NCI-H2171 treated with DMSO at 0.1 percent for 48 hours (cell line): ENCODE measurements at regions not wholly inside any gene's neighbourhood (a gene's known extent, or its start where the extent isn't known, plus 50 kb on each side); places are given as distances from the start of the nearest gene placed in this dataset.
A peak's percentile ranks its signal among the peaks of the same experiment; 100 is the strongest.
"Not testable (repeated sequence)": the region's sequence is repeated elsewhere in the genome, so short reads cannot be mapped to it uniquely, and the experiment has no call there.

ENCODE experiments used
- DNase-seq: peaks from one replicate; lab custom pipeline; 2025; lab: John Stamatoyannopoulos, UW

DNA sequence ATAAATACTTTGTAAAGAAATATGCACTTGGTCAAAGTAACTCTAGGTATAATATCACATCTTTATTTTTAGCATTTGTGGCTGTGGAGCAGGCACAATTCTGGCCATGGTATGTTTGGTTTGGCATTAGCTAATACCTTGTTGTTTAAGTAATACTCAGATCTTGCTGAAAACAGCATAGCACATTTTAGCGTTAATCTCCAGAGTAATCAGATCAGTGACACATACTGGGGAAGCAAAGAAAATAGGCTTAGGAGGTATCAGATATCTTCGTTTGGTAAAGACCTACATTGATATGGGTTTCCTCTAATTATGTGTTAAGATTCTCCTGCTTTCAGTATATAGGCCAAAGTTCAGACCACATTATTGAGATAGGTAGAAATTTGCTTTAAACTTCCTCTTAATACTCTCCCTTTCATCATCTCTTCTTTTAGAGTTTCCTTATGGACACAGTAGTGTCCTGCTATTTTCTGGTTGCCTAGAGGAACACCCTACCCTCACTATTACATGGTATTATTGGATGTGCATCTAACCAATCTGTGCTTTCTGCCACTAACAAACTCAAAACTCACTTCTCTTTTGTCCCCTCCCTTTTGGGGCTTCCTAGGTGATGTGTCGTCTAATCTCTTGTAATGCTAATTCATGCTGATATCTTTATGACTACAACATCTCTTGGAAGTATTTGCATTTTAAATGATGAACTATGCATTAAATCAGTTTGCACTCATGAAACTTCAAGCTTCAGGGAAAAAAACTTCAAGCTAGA lies 437.3 kb upstream of the ADAMTSL1 start:
- no peak for DNase-seq

- peak; percentile 55 for DNase-seq
These were observed 436.0 kb upstream of the ADAMTSL1 start for GRCh38 chr9:18037981-18038380.

- DNase-seq = no peak
These were observed 433.6 kb upstream of the ADAMTSL1 start for GRCh38 chr9:18040327-18040726.

DNA sequence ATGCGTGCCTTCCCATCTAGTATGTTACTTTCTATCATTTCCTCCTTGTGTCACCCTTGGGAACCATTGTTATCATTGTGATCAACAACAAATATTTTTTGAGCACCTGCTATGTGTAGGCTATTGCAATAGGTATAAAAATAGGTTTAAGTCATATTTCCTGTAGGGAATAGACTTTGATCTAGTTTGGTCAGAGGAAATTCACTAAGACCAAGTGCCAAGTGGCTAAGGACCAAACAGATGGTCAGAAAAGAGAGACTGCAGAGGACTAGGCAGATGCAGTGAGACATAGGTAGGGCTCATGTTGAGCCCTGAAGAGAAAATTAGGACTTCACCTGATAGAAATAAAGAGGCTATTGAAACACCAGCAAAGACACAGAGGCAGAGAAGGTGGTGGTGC lies 430.0 kb upstream of the ADAMTSL1 start:
- no peak for DNase-seq

- DNase-seq = no peak
These were observed 428.6 kb upstream of the ADAMTSL1 start for GRCh38 chr9:18045326-18045725.

DNA sequence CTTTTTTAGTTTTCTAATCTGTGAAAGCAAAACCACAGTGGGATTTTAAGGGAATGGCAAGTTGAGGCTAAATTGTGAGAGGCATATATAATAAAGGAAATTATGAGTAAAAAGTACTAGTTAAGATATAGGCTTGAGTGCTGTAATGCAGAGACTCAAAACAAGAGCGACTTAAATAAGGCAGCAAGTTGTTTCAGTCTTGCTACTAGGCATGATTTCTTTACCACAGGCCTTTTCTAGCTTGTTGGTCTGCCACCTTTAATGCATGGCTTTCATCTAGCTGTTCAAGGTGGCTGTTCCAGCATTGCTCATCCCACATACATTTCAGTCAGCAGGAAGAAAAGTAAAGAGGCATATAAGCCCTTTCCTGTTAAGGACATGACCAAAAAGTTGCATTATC lies 427.9 kb upstream of the ADAMTSL1 start:
- DNase-seq = no peak

DNA sequence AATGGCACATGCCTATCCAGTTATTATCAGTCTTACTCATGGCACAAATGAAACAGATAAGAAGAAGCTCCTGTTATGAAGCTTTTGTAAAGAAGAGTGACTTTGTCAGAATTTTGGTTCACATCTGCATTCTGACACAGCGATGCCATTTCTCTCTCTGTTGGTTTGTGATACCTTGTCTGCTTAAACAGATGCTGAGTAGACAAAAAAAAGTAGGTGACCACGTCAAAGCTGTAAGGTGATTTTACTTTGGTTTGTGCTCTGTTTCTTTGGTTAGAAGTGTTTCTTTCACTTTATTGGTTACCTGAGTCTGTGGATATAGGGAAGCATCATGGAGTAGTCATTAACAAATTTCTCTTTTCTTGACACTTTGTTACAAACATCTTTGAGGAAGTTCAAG lies 422.3 kb upstream of the ADAMTSL1 start:
- DNase-seq = no peak

GRCh38 chr9:18052060-18052459 lies 421.9 kb upstream of the ADAMTSL1 start:
- DNase-seq = no peak

DNA sequence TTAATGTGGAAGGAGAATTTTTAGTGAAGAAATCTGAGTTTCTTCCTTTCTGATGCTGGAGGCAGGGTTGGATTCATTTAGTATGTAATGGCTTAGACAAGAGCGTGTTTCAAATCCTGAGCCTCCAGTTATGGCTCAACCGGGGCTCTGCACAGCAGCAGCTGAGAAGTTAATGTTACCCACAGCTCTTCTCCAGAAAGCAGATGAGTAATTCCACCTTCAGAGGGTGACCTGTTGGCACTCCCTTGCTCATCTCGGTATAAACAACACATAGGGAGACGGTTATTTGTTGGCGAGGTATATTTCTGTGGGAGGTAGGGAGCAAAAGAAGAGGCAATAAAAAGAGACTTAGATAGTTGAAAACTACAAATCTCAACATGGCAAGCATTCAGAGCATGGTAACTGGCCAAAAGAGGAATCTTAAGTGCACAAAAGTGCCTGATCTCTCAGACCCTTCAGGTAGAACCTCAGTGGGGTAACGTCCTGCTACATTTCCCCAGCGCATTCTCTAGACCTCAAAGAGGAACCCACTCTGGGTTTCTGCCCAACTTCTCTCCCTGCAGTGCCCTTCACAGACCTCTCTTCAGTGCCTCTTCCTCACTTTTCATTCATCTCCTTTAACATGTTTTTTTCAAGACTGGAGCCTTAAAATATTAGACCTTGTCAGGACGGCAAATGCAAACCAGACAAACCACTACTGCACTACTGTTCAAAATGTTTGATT lies 417.5 kb upstream of the ADAMTSL1 start:
- DNase-seq = no peak

DNA sequence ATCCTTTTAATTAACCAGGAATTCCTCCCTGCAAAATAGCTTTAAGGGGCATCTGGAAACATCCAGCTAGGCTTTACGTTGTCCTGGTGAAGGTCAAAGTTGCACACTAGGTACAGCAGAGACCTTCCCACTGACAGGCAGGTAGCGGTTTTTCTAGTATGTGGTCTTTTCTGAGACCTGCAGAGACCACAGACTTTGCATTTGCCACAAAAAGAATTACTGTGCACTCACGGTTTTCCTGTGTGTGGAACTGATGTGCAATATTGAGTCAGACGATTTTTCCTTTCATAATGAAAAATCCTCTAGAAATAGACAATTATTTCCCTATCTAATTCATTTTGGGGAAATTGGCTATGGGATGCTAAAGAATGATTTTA lies 417.0 kb upstream of the ADAMTSL1 start:
- no peak for DNase-seq

- DNase-seq = no peak
These were observed 415.1 kb upstream of the ADAMTSL1 start for GRCh38 chr9:18058564-18059442.

DNA sequence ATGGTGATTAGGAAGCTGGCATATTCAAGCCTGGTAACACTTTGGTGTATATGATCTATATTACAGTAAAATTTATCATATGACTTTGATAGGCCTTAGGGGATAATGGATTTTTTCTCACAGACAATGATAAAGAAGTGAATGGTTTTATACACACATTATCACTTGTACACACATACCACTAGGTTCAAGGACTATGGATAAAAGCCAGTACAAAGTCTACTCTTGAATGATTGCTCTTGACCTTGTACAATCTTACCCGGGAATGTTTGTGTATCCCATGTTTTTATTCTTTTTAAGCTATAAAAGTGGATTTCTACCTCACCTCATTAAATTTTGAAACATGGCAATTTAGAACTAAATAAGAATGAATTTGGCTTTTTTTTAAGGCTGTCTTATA lies 414.5 kb upstream of the ADAMTSL1 start:
- DNase-seq = no peak

DNA sequence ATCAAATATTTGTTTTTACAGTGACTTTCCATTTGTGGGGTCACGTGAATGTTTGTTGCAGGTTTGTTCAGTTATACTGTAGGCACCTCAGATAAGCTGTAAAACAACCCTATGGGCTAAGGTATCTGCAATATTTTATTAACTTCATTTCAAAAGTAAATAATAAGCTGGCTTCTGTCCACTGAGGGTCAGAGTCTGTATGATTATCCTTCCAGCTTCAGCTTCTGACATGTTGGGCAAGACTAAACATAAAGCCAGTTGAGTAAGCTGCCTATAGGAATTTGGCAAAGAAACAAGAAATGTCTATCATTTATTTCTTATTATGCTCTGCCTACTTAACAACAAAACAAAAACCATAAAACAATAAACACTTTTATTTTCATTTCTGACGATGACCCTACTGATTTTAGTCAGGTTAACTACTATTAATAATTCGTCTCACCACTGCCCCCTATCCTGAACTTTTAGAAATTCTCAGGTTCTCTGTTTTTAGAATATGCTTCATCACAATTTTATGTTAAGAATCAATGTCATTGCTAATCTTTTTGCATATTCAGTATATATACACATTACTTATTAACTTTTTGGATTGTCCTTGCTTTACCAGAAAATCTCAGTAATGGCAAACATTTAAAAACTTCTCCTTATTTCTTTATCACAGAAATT lies 413.6 kb upstream of the ADAMTSL1 start:
- no peak for DNase-seq

GRCh38 chr9:18061332-18061731 lies 412.6 kb upstream of the ADAMTSL1 start:
- DNase-seq = no peak

- no peak for DNase-seq
These were observed 412.1 kb upstream of the ADAMTSL1 start for GRCh38 chr9:18061856-18062255.

- peak; percentile 60 for DNase-seq
These were observed 410.0 kb upstream of the ADAMTSL1 start for GRCh38 chr9:18063856-18064390.

DNA sequence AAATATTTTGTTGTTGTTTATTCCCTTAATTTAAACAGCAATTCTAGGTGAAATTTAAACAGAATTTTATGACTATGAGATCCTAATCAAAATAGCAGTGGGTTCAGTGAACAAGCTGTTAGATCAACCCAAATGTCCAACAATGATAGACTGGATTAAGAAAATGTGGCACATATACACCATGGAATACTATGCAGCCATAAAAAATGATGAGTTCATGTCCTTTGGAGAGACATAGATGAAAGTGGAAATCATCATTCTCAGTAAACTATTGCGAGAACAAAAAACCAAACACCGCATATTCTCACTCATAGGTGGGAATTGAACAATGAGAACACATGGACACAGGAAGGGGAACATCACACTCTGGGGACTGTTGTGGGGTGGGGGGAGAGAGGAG lies 407.3 kb upstream of the ADAMTSL1 start:
- DNase-seq = not testable (repeated sequence)

DNA sequence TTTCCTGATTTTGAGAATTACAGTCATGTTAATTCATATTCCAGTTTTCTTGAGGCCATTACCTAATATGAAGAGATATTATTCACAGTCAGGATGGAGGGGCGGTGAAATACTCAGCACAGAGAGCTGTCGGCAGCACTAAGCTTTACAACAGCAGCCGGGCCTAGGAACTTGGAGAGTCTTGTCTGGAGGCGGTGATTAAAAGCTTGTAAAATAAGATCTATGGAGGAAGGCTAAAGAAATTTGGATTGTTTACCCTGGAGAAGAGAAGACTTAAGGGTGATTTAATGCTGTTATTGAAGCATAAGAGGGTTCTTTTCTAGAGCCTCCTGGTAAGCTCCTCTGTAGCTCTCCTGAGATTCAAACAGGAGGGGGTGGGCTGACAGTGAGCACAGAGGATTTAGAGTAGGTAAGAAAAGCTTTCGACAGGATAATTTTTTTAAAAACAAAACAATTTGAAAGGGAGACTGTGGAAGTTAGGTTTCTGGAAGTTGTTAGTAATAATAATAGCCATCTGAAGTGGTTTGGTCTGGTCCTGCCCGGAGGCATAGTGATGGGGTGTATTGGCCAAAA lies 406.3 kb upstream of the ADAMTSL1 start:
- no peak for DNase-seq

GRCh38 chr9:18068900-18069299 lies 405.1 kb upstream of the ADAMTSL1 start:
- no peak for DNase-seq

GRCh38 chr9:18071651-18072060 lies 402.3 kb upstream of the ADAMTSL1 start:
- no peak for DNase-seq

DNA sequence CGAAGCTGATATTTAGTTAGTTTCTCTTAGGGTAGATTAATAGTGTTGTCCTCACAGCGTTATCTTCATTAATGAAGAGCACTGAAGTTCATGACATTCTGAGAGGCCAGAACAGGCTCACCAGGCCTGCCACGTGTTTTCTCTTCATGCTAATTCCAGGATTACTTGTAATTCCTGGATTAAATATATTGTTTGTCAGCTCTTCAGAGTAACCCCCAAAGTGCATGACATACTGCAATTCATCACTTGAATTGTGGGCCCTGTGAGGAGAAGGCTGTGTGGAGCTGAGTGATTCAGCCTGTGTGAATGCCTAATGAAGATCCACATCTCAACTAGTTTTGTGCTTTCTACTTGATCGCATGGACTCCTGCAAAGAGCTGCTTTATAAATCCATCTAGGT lies 401.0 kb upstream of the ADAMTSL1 start:
- DNase-seq = no peak

DNA sequence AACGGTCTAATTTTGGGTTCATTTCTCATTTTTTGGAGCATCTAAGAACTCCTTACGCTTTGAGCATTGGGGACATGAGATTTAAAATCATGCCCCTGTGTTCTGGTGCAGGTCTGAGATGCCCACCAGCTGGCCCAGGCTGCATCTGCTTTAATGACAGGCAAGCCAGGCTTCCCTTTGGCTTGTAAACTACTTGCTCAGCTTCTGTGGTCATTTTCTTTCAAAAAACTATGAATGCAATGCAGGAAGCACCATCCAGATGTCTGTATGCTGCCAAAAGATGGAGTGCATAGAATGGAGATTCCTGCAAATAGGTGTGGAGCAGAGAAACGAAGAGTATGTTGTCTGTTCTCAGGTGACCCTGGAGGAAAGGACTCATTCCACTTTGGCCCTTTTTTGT lies 399.9 kb upstream of the ADAMTSL1 start:
- no peak for DNase-seq
